GM12875 (cell line): ENCODE measurements at regions not wholly inside any gene's neighbourhood (a gene's known extent, or its start where the extent isn't known, plus 50 kb on each side); places are given as distances from the start of the nearest gene placed in this dataset.

Experiments used
- H3K4me3 ChIP-seq: one replicate; pipeline ENCODE4 v1.5.1; 2011; ENCODE audit warnings: low read depth, low read length, control low read depth
- TF ChIP-seq, protein P1 (sequence below): IDR thresholded peaks from 2 replicates; pipeline ENCODE4 v1.5.1; 2011; ENCODE audit warnings: low read depth, mild to moderate bottlenecking, control low read depth, inconsistent platforms, low read length, moderate library complexity, borderline replicate concordance; ENCODE audit not compliant: insufficient read depth

DNA sequence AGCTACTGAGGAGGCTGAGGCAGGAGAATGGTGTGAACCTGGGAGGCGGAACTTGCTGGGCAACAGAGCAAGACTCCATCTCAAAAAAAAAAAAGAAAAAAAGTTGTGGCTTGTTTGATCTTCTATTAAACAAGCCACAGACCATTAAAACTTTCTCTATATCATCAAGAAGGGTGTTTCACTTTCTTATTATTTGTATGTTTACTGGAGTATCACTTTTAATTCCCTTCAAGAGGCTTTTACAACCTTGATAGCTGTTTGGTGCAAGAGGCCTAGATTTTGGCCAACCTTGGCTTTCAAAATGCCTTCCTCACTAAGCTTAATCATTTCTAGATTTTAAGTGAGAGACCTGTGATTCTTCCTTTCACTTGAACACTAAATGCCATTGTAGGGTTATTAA is 339.1 kb downstream of the TSN start:
- TF ChIP-seq, protein P1, sequence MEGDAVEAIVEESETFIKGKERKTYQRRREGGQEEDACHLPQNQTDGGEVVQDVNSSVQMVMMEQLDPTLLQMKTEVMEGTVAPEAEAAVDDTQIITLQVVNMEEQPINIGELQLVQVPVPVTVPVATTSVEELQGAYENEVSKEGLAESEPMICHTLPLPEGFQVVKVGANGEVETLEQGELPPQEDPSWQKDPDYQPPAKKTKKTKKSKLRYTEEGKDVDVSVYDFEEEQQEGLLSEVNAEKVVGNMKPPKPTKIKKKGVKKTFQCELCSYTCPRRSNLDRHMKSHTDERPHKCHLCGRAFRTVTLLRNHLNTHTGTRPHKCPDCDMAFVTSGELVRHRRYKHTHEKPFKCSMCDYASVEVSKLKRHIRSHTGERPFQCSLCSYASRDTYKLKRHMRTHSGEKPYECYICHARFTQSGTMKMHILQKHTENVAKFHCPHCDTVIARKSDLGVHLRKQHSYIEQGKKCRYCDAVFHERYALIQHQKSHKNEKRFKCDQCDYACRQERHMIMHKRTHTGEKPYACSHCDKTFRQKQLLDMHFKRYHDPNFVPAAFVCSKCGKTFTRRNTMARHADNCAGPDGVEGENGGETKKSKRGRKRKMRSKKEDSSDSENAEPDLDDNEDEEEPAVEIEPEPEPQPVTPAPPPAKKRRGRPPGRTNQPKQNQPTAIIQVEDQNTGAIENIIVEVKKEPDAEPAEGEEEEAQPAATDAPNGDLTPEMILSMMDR = no peak
- H3K4me3 ChIP-seq = no peak overlapping the region

DNA sequence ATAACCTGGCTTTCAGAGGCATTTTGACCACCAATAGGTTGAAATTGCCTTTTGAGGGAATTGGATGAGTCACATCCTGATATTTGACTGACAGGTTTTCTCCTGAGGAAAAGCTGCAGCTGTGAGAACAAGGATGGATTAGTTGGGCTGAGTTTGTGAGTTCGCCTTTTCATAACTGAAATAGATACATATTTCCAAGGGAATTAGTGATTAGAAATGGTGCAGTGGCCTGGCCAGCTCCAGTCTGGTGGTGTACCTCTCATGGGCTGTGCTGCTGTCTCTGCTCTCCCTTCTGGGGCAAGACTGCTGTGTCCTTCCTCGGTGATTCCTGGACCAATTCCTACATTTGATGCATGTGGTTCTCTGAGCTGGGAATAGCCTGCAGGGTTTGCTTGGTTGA is 341.3 kb downstream of the TSN start:
- TF ChIP-seq, protein P1 = no peak
- no peak overlapping the region for H3K4me3 ChIP-seq

DNA sequence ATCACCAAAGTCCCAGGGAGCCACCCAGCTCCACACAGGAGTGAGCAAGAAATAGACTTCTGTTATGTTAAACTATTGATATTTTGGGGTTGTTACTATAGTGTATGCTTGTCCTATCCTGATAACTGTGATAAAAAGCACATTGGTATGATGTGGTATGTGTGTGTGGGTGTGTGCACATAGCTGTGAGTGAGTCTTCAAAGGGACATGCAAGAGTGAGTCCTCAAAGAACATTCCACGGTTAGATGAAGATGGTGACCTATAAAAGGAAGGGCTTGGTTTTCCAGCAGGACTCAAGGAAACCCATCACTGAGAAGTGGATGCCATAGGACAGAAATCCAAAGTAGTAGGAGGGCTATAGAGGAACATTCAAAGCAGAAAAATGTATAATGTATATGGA is 342.9 kb downstream of the TSN start:
- TF ChIP-seq, protein P1 = no peak

DNA sequence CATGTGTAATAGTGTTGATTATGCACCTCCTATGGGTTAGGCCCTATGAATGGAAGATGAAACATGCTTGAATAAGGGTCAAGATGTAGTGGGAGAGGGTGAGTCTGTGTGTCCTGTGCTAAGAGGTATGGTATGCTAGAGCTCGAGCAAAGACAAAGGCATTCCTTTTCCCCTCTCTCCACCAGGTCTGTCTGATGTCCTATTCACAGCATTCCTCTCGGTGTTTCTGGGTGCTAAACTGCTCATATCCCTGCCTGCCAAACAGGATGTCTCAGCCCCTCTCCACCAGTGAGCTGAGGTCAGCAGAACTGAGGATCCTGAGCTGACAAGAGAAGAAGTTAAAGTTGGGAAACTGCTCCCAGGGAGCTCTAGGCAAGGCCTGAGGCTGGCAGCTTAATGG is 344.9 kb downstream of the TSN start:
- H3K4me3 ChIP-seq = no peak overlapping the region
- TF ChIP-seq, protein P1 = no peak

More for the DNA sequence above, 342.9 kb downstream of the TSN start:
- no peak overlapping the region for H3K4me3 ChIP-seq

DNA sequence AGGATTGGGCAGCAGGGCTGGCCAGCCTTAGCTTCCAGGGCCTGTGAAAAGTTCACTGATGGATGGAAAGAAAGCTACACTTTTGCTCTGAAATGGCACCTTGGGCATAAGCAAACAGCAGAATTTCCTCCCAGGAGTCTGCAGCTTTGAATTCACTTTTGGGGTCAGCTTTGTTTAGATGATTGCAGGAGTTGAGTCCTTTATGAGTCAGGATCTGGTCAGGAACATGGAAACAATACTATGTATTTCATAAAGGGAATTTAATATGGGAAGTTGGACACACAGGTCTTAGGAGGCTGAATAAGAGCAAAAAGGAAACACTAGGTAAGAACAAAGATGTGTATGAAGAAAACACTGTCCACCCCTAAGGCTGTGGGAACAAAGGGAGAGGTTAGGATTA is 345.3 kb downstream of the TSN start:
- no peak overlapping the region for H3K4me3 ChIP-seq
- TF ChIP-seq, protein P1 = no peak

DNA sequence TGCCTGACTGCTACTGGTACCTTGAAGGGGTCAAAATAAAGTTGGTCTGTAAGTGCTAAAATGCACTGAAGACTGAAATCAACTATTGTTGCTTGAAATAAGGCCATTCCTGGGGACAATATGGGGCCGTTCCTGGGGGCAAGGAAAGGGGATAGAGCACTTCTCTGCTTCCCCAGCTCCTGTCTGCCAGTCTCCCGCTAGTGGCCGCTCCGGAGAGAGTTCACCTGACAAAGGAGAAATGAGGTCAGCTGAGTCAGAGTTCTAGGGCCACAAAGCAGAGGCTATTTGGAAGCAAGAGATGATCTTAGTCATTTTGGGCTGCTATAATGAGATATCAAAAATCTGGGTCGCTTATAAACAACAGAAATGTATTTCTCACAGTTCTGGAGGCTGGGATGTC is 345.9 kb downstream of the TSN start:
- H3K4me3 ChIP-seq = no peak overlapping the region
- TF ChIP-seq, protein P1 = no peak

DNA sequence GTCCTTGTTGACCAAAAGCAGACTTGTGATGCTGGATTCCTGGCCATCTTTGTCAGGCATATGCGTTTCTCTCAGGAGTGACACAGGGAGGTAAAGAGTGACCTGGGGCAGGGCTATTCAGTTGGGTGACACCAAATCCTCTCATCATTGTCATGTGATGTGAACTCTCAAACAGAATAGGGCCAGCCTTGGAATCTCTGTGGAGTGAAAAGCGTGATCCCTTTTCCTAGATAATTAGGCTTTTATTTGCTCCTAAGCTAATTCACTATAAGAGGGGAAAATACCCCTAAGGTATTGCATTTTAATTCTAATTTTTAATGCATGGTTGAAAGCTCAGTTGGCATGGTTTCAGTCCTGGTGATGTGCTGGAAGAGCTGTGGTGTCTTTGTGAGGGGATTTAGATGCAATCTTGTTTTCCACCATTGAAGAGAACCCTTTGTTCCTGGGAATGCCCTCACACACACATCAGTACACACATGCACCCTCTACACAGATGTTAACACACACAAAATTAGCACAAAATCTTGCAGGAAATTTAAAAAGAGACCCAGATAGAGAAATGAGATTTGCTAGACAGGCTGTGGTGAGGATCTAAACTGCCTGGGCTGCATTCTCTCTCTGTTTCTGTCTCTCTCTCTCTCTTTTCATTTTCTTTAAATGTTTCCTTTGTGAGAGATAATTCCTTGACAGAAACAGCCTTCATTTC is 349.9 kb downstream of the TSN start:
- TF ChIP-seq, protein P1 = no peak
- H3K4me3 ChIP-seq = no peak overlapping the region
